Stimulated activated CD4-positive, alpha-beta T cell treated with anti-CD3 and anti-CD28 coated beads, Interleukin-12 subunit alpha, Interleukin-12 subunit beta, amount 100 ng/mL, for 4 hours (primary cell): ENCODE measurements at regions not wholly inside any gene's neighbourhood (a gene's known extent, or its start where the extent isn't known, plus 50 kb on each side); places are given as distances from the start of the nearest gene placed in this dataset.

Experiments
- DNase-seq: peaks from one replicate; pipeline ENCODE4 v3.0.0-alpha.2; 2020

DNA sequence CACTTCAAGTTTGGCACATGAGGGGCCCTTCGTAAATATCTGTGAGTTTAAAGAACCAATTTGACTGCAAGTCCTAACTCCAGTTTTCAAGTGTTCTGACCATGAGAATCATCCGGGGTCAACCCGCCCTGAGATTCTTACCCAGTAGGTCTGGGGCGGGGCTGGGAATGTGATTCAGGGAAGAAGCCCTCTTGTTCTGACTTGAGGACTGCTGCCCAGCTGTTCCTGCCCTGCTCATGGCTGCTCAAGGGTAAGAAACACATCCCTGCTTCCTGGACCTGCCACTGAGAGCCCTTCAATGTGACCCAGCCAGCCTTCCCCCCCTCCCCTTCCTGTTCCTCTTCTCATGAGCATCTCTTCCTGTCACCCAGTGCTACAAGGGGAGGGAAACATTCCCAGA lies 92.7 kb upstream of the PGRMC2 start:
- DNase-seq, result no peak

- DNase-seq, result no peak
These were observed 92.2 kb upstream of the PGRMC2 start for GRCh38 chr4:128379860-128380259.

DNA sequence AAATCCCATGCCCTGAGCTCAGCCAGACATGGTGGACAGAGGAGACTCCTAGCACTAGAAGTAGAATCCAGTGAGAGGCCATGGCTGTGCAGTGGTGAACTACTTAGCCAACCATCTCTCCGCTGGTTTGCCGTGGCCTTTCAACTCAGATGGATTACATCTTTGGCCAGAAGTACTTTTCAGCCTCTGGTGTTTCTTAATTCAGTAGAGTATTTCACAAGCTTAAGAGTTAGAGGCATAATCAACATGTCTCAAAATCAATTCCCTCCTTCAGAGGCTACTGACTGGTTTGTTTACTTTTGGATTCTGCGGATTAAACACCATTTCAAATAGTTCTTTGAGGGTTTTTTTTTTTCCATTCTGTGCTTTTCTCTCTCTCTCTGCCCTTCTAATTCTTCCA lies 91.1 kb upstream of the PGRMC2 start:
- DNase-seq, result no peak

DNA sequence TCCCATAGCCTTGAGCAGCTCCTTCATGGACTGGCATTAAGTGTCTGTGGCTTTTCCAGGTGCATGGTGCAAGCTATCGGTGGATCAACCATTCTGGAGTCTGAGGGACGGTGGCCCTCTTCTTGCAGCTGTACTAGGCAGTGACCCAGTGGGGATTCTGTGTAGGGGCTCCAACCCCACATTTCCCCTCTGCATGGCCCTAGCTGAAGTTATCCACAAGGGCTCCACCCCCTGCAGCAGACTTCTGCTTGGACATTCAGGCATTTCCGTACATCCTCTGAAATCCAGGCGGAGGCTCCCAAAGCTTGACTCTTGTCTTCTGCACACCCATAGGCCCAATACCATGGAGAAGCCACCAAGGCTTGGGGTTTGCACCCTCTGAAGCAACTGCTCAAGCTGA lies 89.3 kb upstream of the PGRMC2 start:
- no peak for DNase-seq

DNA sequence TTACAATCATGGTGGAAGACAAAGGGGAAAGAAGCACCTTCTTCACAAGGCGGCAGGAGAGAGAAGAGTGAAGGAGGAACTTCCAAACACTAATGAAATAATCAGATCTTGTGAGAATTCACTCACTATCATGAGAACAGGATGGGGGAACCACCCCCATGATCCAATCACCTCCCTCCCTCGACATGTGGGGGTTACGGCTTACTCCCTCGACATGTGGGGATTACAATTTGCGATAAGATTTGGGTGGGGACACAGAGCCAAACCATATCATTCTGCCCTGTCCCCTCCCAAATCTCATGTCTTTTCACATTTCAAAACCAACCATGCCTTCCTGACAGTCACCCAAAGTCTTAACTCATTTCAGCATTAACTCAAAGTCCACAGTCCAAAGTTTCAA lies 88.7 kb upstream of the PGRMC2 start:
- no peak for DNase-seq

- no peak for DNase-seq
These were observed 86.0 kb upstream of the PGRMC2 start for GRCh38 chr4:128373628-128374027.

DNA sequence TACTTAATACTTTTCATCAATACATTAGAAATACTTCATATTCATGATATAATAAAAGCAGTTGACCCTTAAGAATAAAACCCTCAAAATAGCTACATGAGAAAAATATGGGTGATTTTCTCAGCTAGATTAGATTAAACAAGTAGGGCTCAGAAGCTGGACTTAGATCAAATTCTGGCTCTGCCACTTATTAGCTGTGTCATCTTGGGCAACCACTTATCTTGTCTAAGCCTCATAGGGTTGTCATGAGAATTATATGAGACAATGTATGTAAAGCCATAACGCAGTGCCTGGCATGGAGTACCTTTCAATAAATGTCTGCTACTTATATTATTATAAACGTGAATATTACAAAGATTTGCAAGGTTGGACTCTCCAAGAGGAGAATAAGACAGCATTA lies 84.3 kb upstream of the PGRMC2 start:
- no peak for DNase-seq

GRCh38 chr4:128371001-128371777 lies 83.6 kb upstream of the PGRMC2 start:
- DNase-seq, result no peak

GRCh38 chr4:128366212-128366611 lies 78.6 kb upstream of the PGRMC2 start:
- DNase-seq, result no peak

DNA sequence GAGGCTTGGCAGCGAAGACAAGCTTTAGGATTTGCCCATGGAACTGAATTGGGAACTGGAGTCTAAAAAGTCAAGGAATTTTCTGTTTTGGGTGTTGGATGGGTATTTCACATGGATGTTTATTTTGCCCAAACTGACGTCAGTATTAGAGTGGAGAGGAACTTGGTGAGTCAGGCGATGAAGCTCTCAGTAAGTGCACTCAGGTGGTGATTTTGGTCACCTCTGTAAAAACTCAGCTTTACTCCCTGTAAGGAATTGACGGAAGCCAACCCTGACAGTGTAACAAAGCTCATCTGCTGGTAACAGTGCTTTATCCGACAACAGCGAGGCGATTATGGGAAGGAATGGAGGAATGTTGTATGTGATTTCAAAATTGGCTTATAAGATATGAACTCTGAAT lies 77.0 kb upstream of the PGRMC2 start:
- no peak for DNase-seq

GRCh38 chr4:128363966-128364365 lies 76.4 kb upstream of the PGRMC2 start:
- DNase-seq, result no peak

- DNase-seq, result no peak
These were observed 75.1 kb upstream of the PGRMC2 start for GRCh38 chr4:128362760-128363159.

- DNase-seq, result no peak
These were observed 71.8 kb upstream of the PGRMC2 start for GRCh38 chr4:128359422-128359821.

- no peak for DNase-seq
These were observed 71.3 kb upstream of the PGRMC2 start for GRCh38 chr4:128358913-128359279.

- no peak for DNase-seq
These were observed 70.8 kb upstream of the PGRMC2 start for GRCh38 chr4:128358231-128358912.

DNA sequence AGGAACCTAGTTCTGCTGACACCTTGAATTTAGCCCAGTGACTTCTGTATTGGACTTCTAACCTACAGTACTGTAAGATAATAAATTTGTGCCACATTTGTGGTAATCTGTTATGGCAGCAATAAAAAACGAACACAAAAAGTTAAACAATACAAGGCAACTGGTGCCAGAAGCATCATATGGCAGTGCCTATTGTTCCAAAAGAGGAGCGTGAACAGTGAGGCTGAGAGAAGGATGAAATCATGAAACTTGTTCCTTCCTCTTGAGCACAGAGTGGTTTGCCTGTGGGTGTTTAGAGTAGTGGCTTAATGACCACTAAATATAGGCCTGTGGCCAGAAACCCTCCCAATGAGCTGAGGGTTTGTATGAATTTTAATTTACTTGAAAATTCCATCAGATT lies 69.7 kb upstream of the PGRMC2 start:
- no peak for DNase-seq

GRCh38 chr4:128355305-128355704 lies 67.7 kb upstream of the PGRMC2 start:
- DNase-seq, result no peak

DNA sequence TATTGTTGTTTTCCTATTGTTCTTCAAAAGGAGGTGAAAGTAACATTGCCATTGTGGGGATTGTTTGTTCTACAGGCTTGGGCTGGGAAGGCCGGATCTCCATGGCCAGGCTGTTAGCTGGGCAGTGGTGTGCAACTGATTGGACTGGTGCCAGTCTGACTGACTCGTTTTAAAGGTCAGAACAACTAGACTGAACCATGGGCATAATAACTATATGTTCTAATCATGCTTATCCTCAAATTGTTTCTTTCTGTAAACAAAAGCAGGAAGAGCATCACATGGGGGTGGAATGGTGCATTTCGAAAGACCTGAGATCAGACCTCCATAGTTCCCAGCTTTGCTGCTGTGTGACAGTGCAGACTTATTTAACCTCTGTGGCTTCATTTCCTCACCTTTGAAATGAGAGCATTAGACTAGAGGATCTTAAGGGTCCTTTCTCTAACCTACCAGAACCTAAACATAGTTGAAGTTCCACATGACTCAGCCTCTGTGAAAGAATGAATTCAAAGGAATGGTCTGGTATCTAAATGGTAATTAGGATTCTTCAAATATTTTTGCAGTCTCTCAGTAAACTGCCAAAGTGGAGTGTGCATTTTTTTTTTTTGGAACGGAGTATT lies 66.7 kb upstream of the PGRMC2 start:
- DNase-seq, result no peak

DNA sequence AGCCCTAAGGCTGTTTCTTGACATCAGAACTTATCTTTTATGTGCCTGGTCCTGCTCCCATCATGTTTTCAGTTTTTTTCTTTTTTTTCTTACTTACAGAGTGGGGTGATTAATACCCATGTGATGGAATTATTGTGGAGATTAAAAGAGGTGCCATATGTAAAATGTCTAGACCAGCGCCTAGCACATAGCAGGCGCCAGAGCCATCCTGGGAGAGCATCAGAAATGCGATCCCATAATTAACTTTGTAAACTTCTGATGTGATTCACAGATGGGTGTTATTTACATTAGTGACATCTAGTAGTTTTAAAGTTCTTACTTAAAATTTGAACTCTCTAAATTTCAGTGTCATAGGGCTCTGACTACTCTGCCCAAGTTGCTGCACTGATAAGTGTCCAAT lies 66.2 kb upstream of the PGRMC2 start:
- DNase-seq, result no peak

GRCh38 chr4:128351502-128351901 lies 63.9 kb upstream of the PGRMC2 start:
- no peak for DNase-seq

DNA sequence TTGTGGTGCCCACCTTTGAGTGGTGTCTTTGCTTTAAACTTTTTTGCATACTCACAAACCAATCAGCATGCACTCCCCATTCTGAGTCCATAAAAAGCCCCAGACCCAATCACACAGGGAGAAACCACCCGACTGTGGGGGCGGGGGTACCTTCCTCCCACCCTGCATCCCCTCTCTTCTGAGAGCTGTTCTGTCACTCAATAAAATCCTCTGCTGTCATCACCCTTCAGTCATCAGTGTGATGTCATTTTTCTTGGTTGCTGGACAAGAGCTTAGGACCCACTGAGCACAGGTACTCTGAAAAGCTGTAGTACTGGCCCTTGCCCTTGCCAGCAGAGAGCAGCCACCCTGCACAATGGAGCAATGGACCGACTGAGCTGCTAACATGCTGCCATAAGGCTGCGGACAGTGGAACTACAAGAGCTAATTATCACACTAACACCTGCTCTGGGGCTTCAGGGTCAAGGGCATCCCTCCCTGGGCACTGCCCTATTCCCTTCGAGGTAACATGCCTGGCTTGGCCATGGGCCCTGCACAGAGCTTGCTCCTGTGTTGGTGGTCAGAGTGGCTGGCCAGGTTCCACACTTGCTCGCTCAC lies 62.9 kb upstream of the PGRMC2 start:
- no peak for DNase-seq

DNA sequence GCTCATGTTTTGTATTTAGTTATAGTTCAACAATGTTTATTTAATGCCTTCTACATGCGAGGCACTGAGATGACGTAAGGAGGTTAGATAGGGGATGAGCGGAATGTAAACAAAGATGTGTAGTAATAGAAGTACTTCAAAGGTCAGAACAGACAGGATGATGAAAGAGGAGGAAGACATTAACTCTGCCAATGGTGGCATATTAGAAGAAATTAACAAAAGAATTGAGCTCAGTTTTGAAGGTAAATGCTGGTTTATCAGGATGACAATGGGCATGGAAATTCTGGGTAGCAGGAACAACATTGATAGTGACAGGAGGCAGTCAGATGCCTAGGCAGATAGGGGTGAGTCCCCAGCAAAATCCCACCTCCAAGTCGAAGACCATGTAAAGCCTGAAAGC lies 62.3 kb upstream of the PGRMC2 start:
- no peak for DNase-seq

GRCh38 chr4:128347930-128348660 lies 60.5 kb upstream of the PGRMC2 start:
- no peak for DNase-seq
